IMR-90 (cell line): ENCODE measurements at regions not wholly inside any gene's neighbourhood (a gene's known extent, or its start where the extent isn't known, plus 50 kb on each side); places are given as distances from the start of the nearest gene placed in this dataset.

Source experiments
- ATAC-seq: fragments of 200-7000 bp; cut with Tn5 transposase; 2 replicates; pipeline ENCODE4 v1.9.1; 2020; ENCODE audit warnings: low read depth, mild to moderate bottlenecking, moderate library complexity
- BruUV-seq: library from RNA; stranded (reverse); fragments of 400-500 nt; replicated peaks from 2 replicates; lab custom pipeline; 2021; lab: Mats Ljungman, UMichigan
- CTCF ChIA-PET: fragments of 300-600 bp; formaldehyde crosslinking; extraction: SDS; loops from one replicate; lab custom pipeline; 2021; ENCODE audit warnings: antibody characterized with exemption; lab: Yijun Ruan, JAX
- POLR2A ChIA-PET: fragments of 300-600 bp; sonication (Branson Sonifier 250); formaldehyde crosslinking; loops from one replicate; lab custom pipeline; 2022; ENCODE audit warnings: antibody characterized with exemption; ENCODE audit not compliant: unreplicated experiment; lab: Charles Lee
- DNase-seq: peaks from one replicate; pipeline ENCODE4 v3.0.0; 2013
- H2AFZ ChIP-seq: replicated peaks from 2 replicates; pipeline ENCODE3; 2013; ENCODE audit warnings: low read length, mild to moderate bottlenecking; ENCODE audit not compliant: poor library complexity
- H2AK5ac ChIP-seq: 2 replicates; pipeline ENCODE4 v1.6.1; 2013; ENCODE audit warnings: low read depth, low read length, inconsistent platforms
- H2AK9ac ChIP-seq: replicated peaks from 2 replicates; pipeline ENCODE3; 2013; ENCODE audit warnings: mild to moderate bottlenecking, low read depth, low read length, moderate library complexity; ENCODE audit not compliant: poor library complexity
- H2BK120ac ChIP-seq: 2 replicates; pipeline ENCODE4 v1.6.1; 2013; ENCODE audit warnings: low read depth, low read length, inconsistent platforms
- H2BK15ac ChIP-seq: 3 replicates; pipeline ENCODE4 v1.6.1; 2013; ENCODE audit warnings: low read depth, low read length, inconsistent platforms
- H2BK20ac ChIP-seq: 2 replicates; pipeline ENCODE4 v1.6.1; 2013; ENCODE audit warnings: low read depth, mild to moderate bottlenecking, inconsistent platforms, low read length, moderate library complexity
- H2BK5ac ChIP-seq: 2 replicates; pipeline ENCODE4 v1.6.1; 2013; ENCODE audit warnings: mild to moderate bottlenecking, low read depth, low read length, inconsistent platforms; ENCODE audit not compliant: poor library complexity, severe bottlenecking
- H3K14ac ChIP-seq: replicated peaks from 2 replicates; pipeline ENCODE4 v1.6.1; 2013; ENCODE audit warnings: low read depth, low read length, inconsistent platforms
- H3K18ac ChIP-seq: 2 replicates; pipeline ENCODE4 v1.6.1; 2013; ENCODE audit warnings: low read depth, low read length, control low read depth
- H3K23ac ChIP-seq: 2 replicates; pipeline ENCODE4 v1.6.1; 2013; ENCODE audit warnings: low read depth, low read length, inconsistent platforms
- H3K27ac ChIP-seq: 2 replicates; pipeline ENCODE4 v1.5.1; 2013; ENCODE audit warnings: mild to moderate bottlenecking, control low read depth, low read length; ENCODE audit not compliant: insufficient read depth
- H3K27me3 ChIP-seq: 2 replicates; pipeline ENCODE4 v1.6.1; 2013; ENCODE audit warnings: low read length; ENCODE audit not compliant: control insufficient read depth, insufficient read depth
- H3K36me3 ChIP-seq: 2 replicates; pipeline ENCODE4 v1.6.1; 2013; ENCODE audit warnings: low read length, mixed read lengths; ENCODE audit not compliant: control insufficient read depth, insufficient read depth
- H3K4ac ChIP-seq: 2 replicates; pipeline ENCODE4 v1.6.1; 2013; ENCODE audit warnings: low read depth, low read length, inconsistent platforms
- H3K4me1 ChIP-seq: 2 replicates; pipeline ENCODE4 v1.6.1; 2013; ENCODE audit warnings: low read length, mixed read lengths; ENCODE audit not compliant: control insufficient read depth, insufficient read depth
- H3K4me2 ChIP-seq: 2 replicates; pipeline ENCODE4 v1.6.1; 2013; ENCODE audit warnings: low read depth, mild to moderate bottlenecking, control low read depth, low read length, moderate library complexity
- H3K4me3 ChIP-seq: 2 replicates; pipeline ENCODE4 v1.5.1; 2013; ENCODE audit warnings: low read depth, mild to moderate bottlenecking, control low read depth, low read length, moderate library complexity; ENCODE audit not compliant: insufficient read depth
- H3K56ac ChIP-seq: 2 replicates; pipeline ENCODE4 v1.6.1; 2013; ENCODE audit warnings: low read length, inconsistent platforms; ENCODE audit not compliant: insufficient read depth; ENCODE audit errors: extremely low read depth
- H3K79me1 ChIP-seq, 2 experiments: 2 replicates each; pipeline ENCODE4 v1.6.1; 2013; ENCODE audit warnings: low read length in 2 of 2, inconsistent platforms in 1 of 2, low read depth in 1 of 2
- H3K9ac ChIP-seq: 2 replicates; pipeline ENCODE4 v1.6.1; 2013; ENCODE audit warnings: low read depth, low read length, control low read depth
- H3K9me1 ChIP-seq: 2 replicates; pipeline ENCODE4 v1.6.1; 2013; ENCODE audit warnings: low read length, inconsistent platforms; ENCODE audit not compliant: insufficient read depth
- H3K9me3 ChIP-seq: 2 replicates; pipeline ENCODE4 v1.6.1; 2013; ENCODE audit warnings: low read length; ENCODE audit not compliant: control insufficient read depth, insufficient read depth
- H4K20me1 ChIP-seq: 2 replicates; pipeline ENCODE4 v1.6.1; 2013; ENCODE audit warnings: low read length, inconsistent platforms; ENCODE audit not compliant: insufficient read depth
- H4K5ac ChIP-seq: 2 replicates; pipeline ENCODE4 v1.6.1; 2013; ENCODE audit warnings: mild to moderate bottlenecking, low read depth, low read length, control low read depth
- H4K8ac ChIP-seq, 2 experiments: 2 replicates each; pipeline ENCODE4 v1.6.1; 2013; ENCODE audit warnings: low read depth in 2 of 2, low read length in 2 of 2, control low read depth in 1 of 2, inconsistent platforms in 1 of 2
- H4K91ac ChIP-seq: 2 replicates; pipeline ENCODE4 v1.6.1; 2013; ENCODE audit warnings: low read depth, low read length, inconsistent platforms; ENCODE audit not compliant: insufficient read depth
- CEBPB ChIP-seq: IDR thresholded peaks from 2 replicates; pipeline ENCODE4 v1.6.1; 2012; ENCODE audit warnings: low read depth, low read length, improper control_type of control experiment
- FOS ChIP-seq: fragments of 150-350 bp; IDR thresholded peaks from 2 replicates; pipeline ENCODE4 v1.6.1; 2016; ENCODE audit warnings: low read depth, low read length
- MXI1 ChIP-seq: IDR thresholded peaks from 2 replicates; pipeline ENCODE4 v1.6.1; 2012; ENCODE audit warnings: low read depth, mild to moderate bottlenecking, low read length, moderate library complexity, borderline replicate concordance
- NFE2L2 ChIP-seq: fragments of 150-350 bp; IDR thresholded peaks from 2 replicates; pipeline ENCODE4 v1.6.1; 2016; ENCODE audit warnings: low read depth, mild to moderate bottlenecking, low read length
- RAD21 ChIP-seq: IDR thresholded peaks from 2 replicates; pipeline ENCODE4 v1.6.1; 2012; ENCODE audit warnings: low read length, improper control_type of control experiment
- USF2 ChIP-seq: fragments of 150-350 bp; IDR thresholded peaks from 2 replicates; pipeline ENCODE4 v1.6.1; 2017; ENCODE audit warnings: mild to moderate bottlenecking, antibody characterized with exemption, low read length, low read depth
- WGBS, 2 experiments: methylation state at CpG; one replicate each; pipeline versions ENCODE4 v1.1.5 to v1.1.7; 2013; ENCODE audit warnings: missing lambda C conversion rate in 2 of 2; ENCODE audit not compliant: insufficient read length in 1 of 2; ENCODE audit errors: extremely low coverage in 2 of 2; 5-methylcytosine and 5-hydroxymethylcytosine counted together
- dilution Hi-C: fragments of 300-500 bp; cut with HindIII; formaldehyde crosslinking; loops from one replicate; pipeline ENCODE4 v1.14.3; 2018; ENCODE audit warnings: low sequenced_read_pairs; ENCODE audit not compliant: unreplicated experiment
- in situ Hi-C: fragments of 300-500 bp; cut with MboI; formaldehyde crosslinking; loops from 3 replicates; pipeline ENCODE4 v1.14.3; 2019; ENCODE audit warnings: low sequenced_read_pairs, inconsistent platforms, mixed read lengths
- intact Hi-C: fragments of 100-400 bp; cut with micrococcal nuclease; formaldehyde crosslinking; loops from 2 replicates; pipeline ENCODE4 v1.10.0; 2022
- TF ChIP-seq, protein P1 (sequence below): conservative IDR thresholded peaks from 2 replicates; pipeline ENCODE4 v1.5.1; 2012; ENCODE audit warnings: mild to moderate bottlenecking, low read depth, low read length, improper control_type of control experiment

- Histone ChIP-seq H3K9me1 (no peaks in the 10 kb centered on the region), H3K9me3 (peaks cover 14% of the 10 kb centered on the region; the same call in 1 of the 2 replicates), H3K14ac (no peak overlapping the region), H4K20me1 (no peaks in the 10 kb centered on the region), H3K4ac (no peak overlapping the region), H2BK5ac (no peak overlapping the region), H2BK20ac (no peak overlapping the region), H2BK120ac (no peak overlapping the region), H3K18ac (no peak overlapping the region), H3K56ac (no peak overlapping the region), H3K9ac (no peak overlapping the region), H3K4me3 (no peak overlapping the region), H2BK15ac (no peak overlapping the region), H2AK9ac (no peak overlapping the region), H3K4me1 (no peaks in the 10 kb centered on the region), H2AK5ac (no peak overlapping the region), H4K5ac (no peak overlapping the region), H3K27ac (no peak overlapping the region), H4K8ac (no peak overlapping the region), H4K91ac (no peak overlapping the region), H3K36me3 (no peaks in the 10 kb centered on the region), H3K4me2 (no peak overlapping the region), H3K27me3 (no peaks in the 10 kb centered on the region), H2AFZ (no peak overlapping the region), H3K79me1 (no peaks in the 10 kb centered on the region), H3K23ac (no peak overlapping the region)
- ATAC-seq = no peak
- POLR2A ChIA-PET = no interaction called here
- in situ Hi-C loops = no loop called here
- TF ChIP-seq USF2 (no peak), MXI1 (no peak), RAD21 (no peak), CEBPB (no peak), FOS (no peak), NFE2L2 (no peak)
- TF ChIP-seq, protein P1, sequence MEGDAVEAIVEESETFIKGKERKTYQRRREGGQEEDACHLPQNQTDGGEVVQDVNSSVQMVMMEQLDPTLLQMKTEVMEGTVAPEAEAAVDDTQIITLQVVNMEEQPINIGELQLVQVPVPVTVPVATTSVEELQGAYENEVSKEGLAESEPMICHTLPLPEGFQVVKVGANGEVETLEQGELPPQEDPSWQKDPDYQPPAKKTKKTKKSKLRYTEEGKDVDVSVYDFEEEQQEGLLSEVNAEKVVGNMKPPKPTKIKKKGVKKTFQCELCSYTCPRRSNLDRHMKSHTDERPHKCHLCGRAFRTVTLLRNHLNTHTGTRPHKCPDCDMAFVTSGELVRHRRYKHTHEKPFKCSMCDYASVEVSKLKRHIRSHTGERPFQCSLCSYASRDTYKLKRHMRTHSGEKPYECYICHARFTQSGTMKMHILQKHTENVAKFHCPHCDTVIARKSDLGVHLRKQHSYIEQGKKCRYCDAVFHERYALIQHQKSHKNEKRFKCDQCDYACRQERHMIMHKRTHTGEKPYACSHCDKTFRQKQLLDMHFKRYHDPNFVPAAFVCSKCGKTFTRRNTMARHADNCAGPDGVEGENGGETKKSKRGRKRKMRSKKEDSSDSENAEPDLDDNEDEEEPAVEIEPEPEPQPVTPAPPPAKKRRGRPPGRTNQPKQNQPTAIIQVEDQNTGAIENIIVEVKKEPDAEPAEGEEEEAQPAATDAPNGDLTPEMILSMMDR = no peak
- intact Hi-C loops = no loop called here
- no TSS peak for BruUV-seq
- WGBS, 2 experiments = no CpG with 5 or more reads among the region's 1 CpG
- dilution Hi-C loops = no loop called here
- CTCF ChIA-PET = no interaction called here
- DNase-seq = no peak
These were observed 50.2 kb upstream of the ASTN2 start for GRCh38 chr9:117464941-117465616.
